Transverse colon (tissue), 4 donors: ENCODE measurements at regions not wholly inside any gene's neighbourhood (a gene's known extent, or its start where the extent isn't known, plus 50 kb on each side); places are given as distances from the start of the nearest gene placed in this dataset.

Source experiments
- DNase-seq: peaks from one replicate; pipeline ENCODE4 v3.0.0-alpha.2; 2019
- H3K27ac ChIP-seq, 4 donors: fragments of 200-600 bp; sonication (generic); 2 replicates each; pipeline ENCODE4 v1.5.1; 2016 to 2018; ENCODE audit warnings: inconsistent platforms in 4 of 4
- H3K27me3 ChIP-seq: fragments of 200-600 bp; sonication (generic); 2 replicates; pipeline ENCODE4 v1.5.1; 2017; ENCODE audit warnings: inconsistent platforms
- H3K36me3 ChIP-seq, 4 donors: fragments of 200-600 bp; sonication (generic); 2 replicates each; pipeline ENCODE4 v1.5.1; 2017 to 2019; ENCODE audit warnings: inconsistent platforms in 4 of 4
- H3K4me1 ChIP-seq, 4 donors: fragments of 200-600 bp; sonication (generic); 2 replicates each; pipeline ENCODE4 v1.5.1; 2017 to 2020; ENCODE audit warnings: inconsistent platforms in 4 of 4
- H3K4me3 ChIP-seq, 4 donors: fragments of 200-600 bp; sonication (generic); 1 replicate in 1 of 4; 2 replicates in 3 of 4; pipeline versions ENCODE4 v1.5.1 to v1.6.1; 2017 to 2019; ENCODE audit warnings: inconsistent platforms in 4 of 4
- H3K9me3 ChIP-seq, 2 donors: fragments of 200-600 bp; sonication (generic); 2 replicates each; pipeline ENCODE4 v1.5.1; 2017 to 2019; ENCODE audit warnings: inconsistent platforms in 2 of 2
- CTCF ChIP-seq, 5 experiments: fragments of 200-600 bp in 3 of 5; fragments of 450-650 bp in 2 of 5; sonication (generic) in 3 of 5; IDR thresholded peaks; 1 replicate in 2 of 5; 2 replicates in 3 of 5; pipeline ENCODE4 v1.5.1; 2016 to 2017; ENCODE audit warnings: antibody characterized with exemption in 5 of 5, inconsistent platforms in 3 of 5, mild to moderate bottlenecking in 2 of 5, moderate library complexity in 1 of 5
- EP300 ChIP-seq: sonication (generic); formaldehyde crosslinking; IDR thresholded peaks from one replicate; pipeline ENCODE4 v1.6.1; 2017; ENCODE audit warnings: antibody characterized with exemption, low read depth
- POLR2A ChIP-seq: fragments of 450-650 bp; IDR thresholded peaks from one replicate; pipeline ENCODE4 v1.6.1; 2016; ENCODE audit warnings: antibody characterized with exemption, mild to moderate bottlenecking, moderate library complexity
- POLR2AphosphoS5 ChIP-seq, 3 donors: sonication (generic); formaldehyde crosslinking; IDR thresholded peaks; one replicate each; pipeline ENCODE4 v1.6.1; 2016; ENCODE audit warnings: antibody characterized with exemption in 3 of 3
- WGBS, 2 donors: methylation state at CpG; one replicate each; pipeline ENCODE4 v1.1.5; 2018; ENCODE audit warnings: low coverage in 1 of 2; 5-methylcytosine and 5-hydroxymethylcytosine counted together
- in situ Hi-C, 4 donors: fragments of 200-750 bp; cut with MboI; loops; one replicate each; pipeline versions ENCODE4 v1.15.0 to v1.15.1; 2017; ENCODE audit warnings: low sequenced_read_pairs in 3 of 4, low pct_ligation_motif_present in 1 of 4, low pct_unique_long_range_greater_than_20kb in 1 of 4
- intact Hi-C: fragments of 100-400 bp; cut with DNase I; formaldehyde crosslinking; loops from one replicate; pipeline ENCODE4 v1.15.1; 2023; ENCODE audit warnings: low total_unique reads

GRCh38 chr3:43790476-43790875, 99.7 kb downstream of the ABHD5 start:
- no peak for TF ChIP-seq EP300
- no peak for TF ChIP-seq POLR2A
- TF ChIP-seq POLR2AphosphoS5 (IDR thresholded peaks at IDR 0.05): no peak
- no peak for TF ChIP-seq CTCF (IDR thresholded peaks at IDR 0.05)
- WGBS, 2 donors: 87 to 92% methylated on average over 6 of the region's 6 CpGs

GRCh38 chr3:43791246-43791645, 100.5 kb downstream of the ABHD5 start:
- no peaks in the 10 kb centered on the region for H3K36me3 ChIP-seq
- in situ Hi-C loops: no loop called here
- H3K27ac ChIP-seq: no peak overlapping the region
- intact Hi-C loops: no loop called here
- no peaks in the 10 kb centered on the region for H3K4me1 ChIP-seq
- TF ChIP-seq CTCF (IDR thresholded peaks at IDR 0.05): no peak
- no peak for TF ChIP-seq EP300
- no peak for TF ChIP-seq POLR2A
- TF ChIP-seq POLR2AphosphoS5 (IDR thresholded peaks at IDR 0.05): no peak
- H3K27me3 ChIP-seq: no peaks in the 10 kb centered on the region
- H3K4me3 ChIP-seq: no peak overlapping the region
- H3K9me3 ChIP-seq: no peaks in the 10 kb centered on the region
- DNase-seq: no peak

More at GRCh38 chr3:43790476-43790875, 99.7 kb downstream of the ABHD5 start:
- no peak for DNase-seq
- H3K9me3 ChIP-seq: no peaks in the 10 kb centered on the region
- H3K4me1 ChIP-seq: no peaks in the 10 kb centered on the region
- in situ Hi-C loops: no loop called here
- H3K4me3 ChIP-seq: no peak overlapping the region
- intact Hi-C loops: no loop called here
- H3K27ac ChIP-seq: no peak overlapping the region
- H3K36me3 ChIP-seq: no peaks in the 10 kb centered on the region
- no peaks in the 10 kb centered on the region for H3K27me3 ChIP-seq

GRCh38 chr3:43792904-43793303, 102.2 kb downstream of the ABHD5 start:
- in situ Hi-C loops: no loop called here
- no peak for DNase-seq
- Histone ChIP-seq H3K4me1 (no peaks in the 10 kb centered on the region), H3K36me3 (no peaks in the 10 kb centered on the region), H3K9me3 (no peaks in the 10 kb centered on the region), H3K27me3 (no peaks in the 10 kb centered on the region), H3K27ac (no peak overlapping the region), H3K4me3 (no peak overlapping the region)
- intact Hi-C loops: no loop called here
- TF ChIP-seq CTCF (IDR thresholded peaks at IDR 0.05) (no peak), POLR2AphosphoS5 (IDR thresholded peaks at IDR 0.05) (no peak), POLR2A (no peak), EP300 (no peak)
- 31% methylated on average over 2 of the region's 2 CpGs; no CpG with 5 or more reads in 1 of the 2 donors for WGBS, 2 donors

GRCh38 chr3:43793648-43794372, 103.1 kb downstream of the ABHD5 start:
- no peak overlapping the region for H3K4me3 ChIP-seq
- TF ChIP-seq POLR2A (no peak), POLR2AphosphoS5 (IDR thresholded peaks at IDR 0.05) (no peak), EP300 (no peak), CTCF (IDR thresholded peaks at IDR 0.05) (no peak)
- no peaks in the 10 kb centered on the region for H3K36me3 ChIP-seq
- DNase-seq: no peak
- H3K27me3 ChIP-seq: no peaks in the 10 kb centered on the region
- no peaks in the 10 kb centered on the region for H3K4me1 ChIP-seq
- intact Hi-C loops: no loop called here
- 80% methylated on average over 9 of the region's 9 CpGs; no CpG with 5 or more reads in 1 of the 2 donors for WGBS, 2 donors
- in situ Hi-C loops: no loop called here
- H3K9me3 ChIP-seq: no peaks in the 10 kb centered on the region
- H3K27ac ChIP-seq: no peak overlapping the region
